PC-9 (cell line): ENCODE measurements at regions not wholly inside any gene's neighbourhood (a gene's known extent, or its start where the extent isn't known, plus 50 kb on each side); places are given as distances from the start of the nearest gene placed in this dataset.

Source experiments
- CTCF ChIP-seq: fragments of 200-600 bp; sonication (generic); conservative IDR thresholded peaks from 2 replicates; pipeline ENCODE4 v1.6.1; 2017; ENCODE audit warnings: mixed run types, antibody characterized with exemption, mild to moderate bottlenecking, moderate library complexity
- EZH2 ChIP-seq: fragments of 200-600 bp; sonication (generic); IDR thresholded peaks from 2 replicates; pipeline ENCODE4 v1.8.0; 2017; ENCODE audit warnings: antibody characterized with exemption, low read depth

GRCh38 chr9:79184831-79185230 lies 386.9 kb upstream of the TLE4 start:
- TF ChIP-seq CTCF (no peak), EZH2 (no peak)
